ENCODE measurements at regions not wholly inside any gene's neighbourhood (a gene's known extent, or its start where the extent isn't known, plus 50 kb on each side); places are given as distances from the start of the nearest gene placed in this dataset.

GRCh38 chr20:19074828-19075516 is 137.5 kb upstream of the SLC24A3 start:
- no peak overlapping the region for H3K4me3 ChIP-seq (ENCODE audit: low read length)
- TF ChIP-seq CTCF (conservative IDR thresholded peaks at IDR 0.05; ENCODE audit: low read length): no peak

GRCh38 chr20:19077370-19078220 is 134.8 kb upstream of the SLC24A3 start:
- no peak for DNase-seq (ENCODE audit: low read depth)

More at GRCh38 chr20:19074828-19075516, 137.5 kb upstream of the SLC24A3 start:
- no peak for DNase-seq (ENCODE audit: low read depth)

GRCh38 chr20:19078448-19079373 is 133.7 kb upstream of the SLC24A3 start:
- no peak for DNase-seq (ENCODE audit: low read depth)
- TF ChIP-seq CTCF (conservative IDR thresholded peaks at IDR 0.05; ENCODE audit: low read length): no peak
- H3K4me3 ChIP-seq (ENCODE audit: low read length): no peak overlapping the region

More at GRCh38 chr20:19077370-19078220, 134.8 kb upstream of the SLC24A3 start:
- H3K4me3 ChIP-seq (ENCODE audit: low read length): no peak overlapping the region
- no peak for TF ChIP-seq CTCF (conservative IDR thresholded peaks at IDR 0.05; ENCODE audit: low read length)

GRCh38 chr20:19079536-19080299 is 132.7 kb upstream of the SLC24A3 start:
- TF ChIP-seq CTCF (conservative IDR thresholded peaks at IDR 0.05; ENCODE audit: low read length): no peak
- H3K4me3 ChIP-seq (ENCODE audit: low read length): no peak overlapping the region
- DNase-seq (ENCODE audit: low read depth): no peak

GRCh38 chr20:19081937-19082336 is 130.5 kb upstream of the SLC24A3 start:
- TF ChIP-seq CTCF (conservative IDR thresholded peaks at IDR 0.05; ENCODE audit: low read length): no peak
- no peak for DNase-seq (ENCODE audit: low read depth)
- H3K4me3 ChIP-seq (ENCODE audit: low read length): no peak overlapping the region

- no peak for TF ChIP-seq CTCF (conservative IDR thresholded peaks at IDR 0.05; ENCODE audit: low read length)
- DNase-seq (ENCODE audit: low read depth): no peak
Measured at GRCh38 chr20:19083136-19083621, 129.3 kb upstream of the SLC24A3 start.

More at GRCh38 chr20:19083136-19083621, 129.3 kb upstream of the SLC24A3 start:
- H3K4me3 ChIP-seq (ENCODE audit: low read length): no peak overlapping the region
